ENCODE measurements at regions not wholly inside any gene's neighbourhood (a gene's known extent, or its start where the extent isn't known, plus 50 kb on each side); places are given as distances from the start of the nearest gene placed in this dataset.

- no peak for DNase-seq
These were observed 292.3 kb downstream of the KBTBD8 start for GRCh38 chr3:67290438-67290837.

GRCh38 chr3:67291287-67292252 is 293.5 kb downstream of the KBTBD8 start:
- DNase-seq = no peak

- DNase-seq = peak; percentile 25
These were observed 294.4 kb downstream of the KBTBD8 start for GRCh38 chr3:67292356-67293121.

- no peak for DNase-seq
These were observed 296.2 kb downstream of the KBTBD8 start for GRCh38 chr3:67294341-67294740.

GRCh38 chr3:67296039-67296892 is 298.2 kb downstream of the KBTBD8 start:
- DNase-seq = no peak

- no peak for DNase-seq
These were observed 299.8 kb downstream of the KBTBD8 start for GRCh38 chr3:67297715-67298475.

- no peak for DNase-seq
These were observed 303.4 kb downstream of the KBTBD8 start for GRCh38 chr3:67301556-67301955.

GRCh38 chr3:67302489-67302888 is 304.4 kb downstream of the KBTBD8 start:
- no peak for DNase-seq

GRCh38 chr3:67305160-67305559 is 307.1 kb downstream of the KBTBD8 start:
- no peak for DNase-seq

- no peak for DNase-seq
These were observed 307.8 kb downstream of the KBTBD8 start for GRCh38 chr3:67305922-67306321.

GRCh38 chr3:67311440-67311839 is 313.3 kb downstream of the KBTBD8 start:
- no peak for DNase-seq

- DNase-seq = no peak
These were observed 314.0 kb downstream of the KBTBD8 start for GRCh38 chr3:67312155-67312554.

- DNase-seq = no peak
These were observed 320.1 kb downstream of the KBTBD8 start for GRCh38 chr3:67318162-67318561.

GRCh38 chr3:67324554-67324953 is 326.4 kb downstream of the KBTBD8 start:
- no peak for DNase-seq

Measured in NCI-H2029 (cell line).